NCI-H2081 (cell line): ENCODE measurements at regions not wholly inside any gene's neighbourhood (a gene's known extent, or its start where the extent isn't known, plus 50 kb on each side); places are given as distances from the start of the nearest gene placed in this dataset.
A peak's percentile ranks its signal among the peaks of the same experiment; 100 is the strongest.
"Not testable (repeated sequence)": the region's sequence is repeated elsewhere in the genome, so short reads cannot be mapped to it uniquely, and the experiment has no call there.

Source experiments
- DNase-seq, 2 experiments: peaks; one replicate each; lab custom pipeline; 2025; lab: John Stamatoyannopoulos, UW

DNA sequence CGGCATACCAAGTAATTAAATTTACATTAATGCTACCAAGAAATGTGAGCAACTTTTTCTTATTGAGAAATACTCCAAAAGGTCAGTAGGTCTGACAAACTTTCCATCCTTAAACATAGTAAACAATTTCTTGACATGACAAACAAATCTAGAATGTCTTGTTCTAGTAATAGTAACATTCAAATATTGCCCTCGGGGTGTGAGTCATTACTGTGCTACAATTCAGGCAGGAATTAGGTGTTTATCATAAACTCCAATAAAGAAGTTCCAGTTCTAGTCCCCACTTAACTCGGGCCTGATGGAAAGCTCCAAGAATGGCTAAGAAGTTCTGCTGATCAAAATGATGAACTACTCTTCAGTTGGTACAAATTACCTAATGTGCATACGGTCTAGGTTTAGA, 235.6 kb upstream of the TUSC1 start:
- DNase-seq = no peak

DNA sequence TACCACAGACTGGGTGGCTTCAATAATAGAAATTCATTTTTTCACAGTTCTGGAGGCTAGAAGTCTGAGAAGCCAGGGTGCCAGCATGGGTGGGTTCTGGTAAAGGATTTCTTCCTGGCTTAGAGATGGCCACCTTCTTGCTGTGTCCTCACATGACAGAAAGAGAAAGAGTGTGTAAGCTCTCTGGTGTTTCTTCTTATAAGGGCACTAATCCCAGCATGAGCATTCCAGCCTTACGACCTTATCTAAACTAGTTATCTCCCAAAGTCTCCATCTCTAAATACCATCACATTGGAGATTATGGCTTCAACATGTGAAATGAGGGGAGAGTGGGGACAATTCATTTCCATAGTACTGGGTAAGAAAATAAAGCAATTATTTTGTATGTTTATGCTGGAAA, 226.5 kb upstream of the TUSC1 start:
- DNase-seq = no peak

DNA sequence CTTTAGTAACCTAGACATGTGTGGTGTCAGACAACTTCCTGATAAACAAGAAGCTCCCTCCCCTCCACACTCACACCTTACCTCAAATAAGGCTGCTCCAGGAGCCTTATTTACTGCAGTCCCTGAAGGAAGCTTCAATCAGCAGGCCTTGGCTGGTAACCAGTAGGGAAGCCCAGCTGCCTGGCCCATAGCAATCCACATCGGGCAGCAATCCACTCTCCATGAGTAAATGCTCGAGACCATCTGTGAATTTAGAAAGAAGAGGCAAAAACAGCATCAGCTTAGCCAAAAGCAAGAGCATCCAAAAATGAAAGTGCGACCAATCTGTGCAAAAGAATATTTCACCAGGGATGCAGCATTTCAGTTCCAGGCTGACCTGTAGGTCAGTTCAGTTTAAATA, 213.3 kb upstream of the TUSC1 start:
- DNase-seq = no peak

DNA sequence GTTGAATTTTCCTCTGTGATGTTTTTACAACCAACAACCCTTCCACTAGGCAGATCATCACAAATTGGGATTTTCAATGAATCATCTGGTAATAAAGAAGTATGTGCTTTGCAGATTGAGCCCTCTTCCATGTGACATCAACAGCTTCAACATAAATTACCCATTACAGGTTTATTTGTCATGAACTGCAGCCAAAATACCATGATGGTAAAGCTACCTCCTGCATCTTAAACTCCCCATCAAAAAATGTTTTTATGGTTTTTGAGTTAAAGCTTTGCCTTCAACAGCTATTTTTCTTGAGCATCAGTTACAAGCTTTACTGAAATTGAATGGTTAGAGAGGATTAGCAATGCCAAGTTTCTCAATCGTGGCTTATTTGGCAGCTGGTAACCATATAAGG, 211.4 kb upstream of the TUSC1 start:
- DNase-seq = no peak

DNA sequence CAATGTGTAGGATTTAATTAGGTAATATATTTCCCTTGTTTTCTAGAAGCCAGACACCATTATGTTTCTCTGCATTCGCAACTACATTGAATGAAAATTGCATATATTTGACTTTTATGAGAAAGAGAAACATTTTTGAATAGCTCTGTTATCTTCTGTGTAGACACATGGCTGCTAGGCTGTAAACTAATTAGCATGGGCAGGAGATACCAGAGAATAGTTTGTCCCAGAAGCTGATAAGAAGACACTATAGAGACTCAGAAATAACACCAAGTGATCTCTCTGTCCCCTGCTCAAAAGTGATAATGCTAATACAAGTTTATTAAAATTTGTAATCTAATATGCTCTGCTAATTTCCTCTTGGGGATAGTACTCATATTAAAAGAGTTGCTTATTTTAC, 198.0 kb upstream of the TUSC1 start:
- DNase-seq = no peak

DNA sequence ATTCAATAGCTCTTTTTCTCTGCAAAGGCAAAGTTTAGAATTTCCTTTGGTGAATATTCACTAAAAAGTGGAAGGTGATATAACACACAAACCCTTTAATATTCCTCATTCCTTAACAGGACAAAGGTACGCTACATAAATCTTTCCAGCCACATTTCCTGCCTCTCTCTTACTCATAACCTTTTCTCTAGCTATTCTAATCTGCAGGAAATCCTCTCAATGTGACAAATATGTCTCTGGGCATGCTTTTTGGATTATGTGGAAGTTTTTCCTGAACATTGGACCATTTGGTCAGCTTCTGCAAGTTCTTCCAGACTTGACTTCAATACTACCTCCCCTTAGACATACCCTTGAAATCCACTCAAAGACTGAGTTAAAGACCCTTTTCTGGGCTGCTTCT, 186.3 kb upstream of the TUSC1 start:
- no peak for DNase-seq

DNA sequence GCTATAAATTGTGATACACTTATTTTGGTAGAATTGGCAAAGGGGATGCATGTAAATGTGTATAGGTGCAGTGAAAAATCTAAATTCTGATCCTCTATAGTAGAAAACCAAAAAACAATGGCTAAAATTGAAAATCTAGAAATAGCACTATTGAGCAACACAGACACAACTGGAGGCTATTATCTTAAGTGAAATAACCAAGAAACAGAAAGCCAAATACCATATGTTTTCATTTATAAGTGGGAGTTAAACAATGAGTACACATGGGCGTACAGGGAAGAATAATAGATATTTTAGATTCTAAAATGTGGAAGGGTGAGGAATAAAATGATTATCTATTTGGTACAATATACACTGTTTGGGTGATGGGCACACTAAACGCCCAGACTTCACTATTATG, 183.2 kb upstream of the TUSC1 start:
- no peak for DNase-seq

DNA sequence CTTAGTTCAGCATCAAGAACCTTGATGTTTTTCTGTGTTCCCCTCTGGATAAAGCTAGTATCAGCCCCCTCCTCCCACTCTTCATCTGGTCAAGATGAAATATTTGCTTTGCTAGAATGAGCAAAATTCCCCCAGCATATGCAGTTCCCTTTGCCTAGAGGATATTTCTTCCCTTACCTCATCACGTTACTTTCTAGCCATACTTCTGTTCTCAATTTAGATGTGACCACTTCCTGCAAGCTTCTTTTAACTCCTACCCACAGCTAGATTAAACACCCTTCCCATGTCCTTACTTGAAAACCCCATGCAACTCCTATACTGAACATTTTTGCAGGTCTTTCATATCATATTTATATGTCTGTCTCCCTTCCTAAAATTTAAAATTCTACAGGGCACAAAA, 178.9 kb upstream of the TUSC1 start:
- no peak for DNase-seq

DNA sequence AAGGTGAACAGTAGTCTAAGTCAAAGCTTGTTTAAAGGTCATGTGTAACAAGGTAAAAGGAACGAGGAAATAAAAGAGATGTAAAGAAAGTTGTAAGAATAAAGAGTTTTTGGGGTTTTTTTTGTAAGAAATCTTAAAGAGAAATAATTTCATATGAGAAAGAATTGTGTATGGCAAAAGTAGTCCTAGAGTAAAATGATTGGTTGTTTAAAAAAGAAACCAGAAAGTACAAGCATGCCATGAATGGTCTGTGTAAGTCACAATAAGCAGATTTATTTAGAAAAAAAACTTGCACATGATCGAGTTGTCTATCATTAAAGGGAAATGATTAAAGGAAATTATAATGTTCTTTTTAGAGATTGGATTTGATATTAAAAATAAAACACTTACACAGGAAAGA, 172.6 kb upstream of the TUSC1 start:
- no peak for DNase-seq

DNA sequence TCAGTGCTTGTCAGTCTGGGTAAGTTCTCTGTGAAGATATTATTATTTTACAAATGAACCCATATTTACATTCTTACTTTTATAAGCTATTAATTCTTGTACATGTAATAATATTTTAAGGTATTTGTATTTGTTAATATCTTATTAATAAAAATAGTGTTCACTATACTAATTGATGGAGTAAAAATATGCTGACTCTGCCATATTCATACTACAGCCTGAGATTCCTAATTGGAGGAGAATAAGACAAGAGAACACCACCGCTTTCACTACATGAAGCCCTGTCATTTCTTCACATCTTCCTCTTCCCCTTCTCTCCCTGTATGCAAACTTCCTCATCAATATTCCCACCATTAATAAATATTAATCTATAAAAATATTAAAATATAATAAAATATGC, 167.6 kb upstream of the TUSC1 start:
- DNase-seq = no peak

DNA sequence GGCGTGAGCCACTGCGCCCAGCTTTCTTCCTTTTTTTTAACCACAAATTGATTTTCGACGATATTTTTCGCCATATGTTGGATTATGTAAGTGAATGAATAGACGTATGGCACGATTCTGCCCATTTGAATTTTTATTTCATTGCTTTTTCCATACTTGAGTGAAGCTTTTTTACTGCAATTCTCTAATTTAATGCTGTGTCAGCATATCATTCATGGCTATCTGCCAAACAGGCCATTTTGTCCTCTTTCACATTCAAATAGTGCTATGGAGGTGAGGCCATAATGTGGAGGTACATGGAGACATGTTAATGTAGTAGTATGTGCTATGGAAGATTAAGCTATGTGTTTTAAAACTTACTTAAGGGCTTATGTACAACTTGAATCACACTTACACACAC, 152.1 kb upstream of the TUSC1 start:
- DNase-seq = no peak

DNA sequence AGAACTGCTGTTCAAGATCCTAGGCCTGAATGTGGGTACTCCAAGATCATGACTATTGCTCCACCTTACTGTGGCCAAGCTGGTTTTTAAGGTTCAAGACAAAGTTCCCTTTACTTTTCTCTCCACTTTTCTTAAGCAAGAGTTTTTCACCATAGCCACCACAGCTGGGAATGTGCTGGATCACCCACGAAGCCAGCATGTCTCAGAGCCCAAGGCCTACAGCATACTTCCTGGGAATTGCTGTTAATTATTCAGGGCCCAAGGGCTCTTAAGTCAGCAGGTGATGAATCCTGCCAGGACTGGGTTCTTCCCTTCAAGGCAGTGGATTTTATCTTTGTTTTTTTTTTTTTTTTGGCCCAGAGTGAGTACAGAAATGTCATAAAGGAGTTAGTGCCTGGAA, 149.4 kb upstream of the TUSC1 start:
- no peak for DNase-seq

DNA sequence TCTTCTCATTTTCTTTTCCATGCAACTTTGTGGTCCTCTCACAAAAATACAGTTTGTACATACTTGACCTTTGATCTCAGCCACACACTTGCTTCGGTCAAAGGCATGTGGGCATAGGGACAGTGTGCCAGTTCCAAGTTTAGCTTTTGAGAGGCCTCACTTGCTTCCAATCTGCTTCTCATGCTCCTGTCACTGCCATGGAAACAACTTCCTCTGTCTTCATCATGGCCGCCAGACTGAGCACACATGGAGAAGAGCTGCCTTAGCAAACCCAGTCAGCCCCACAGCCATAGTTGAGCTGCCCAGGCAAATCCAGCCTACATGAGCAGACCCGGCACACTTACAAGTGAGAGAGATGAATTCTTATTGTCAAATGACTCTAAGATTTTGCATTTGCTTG, 138.2 kb upstream of the TUSC1 start:
- DNase-seq = no peak

DNA sequence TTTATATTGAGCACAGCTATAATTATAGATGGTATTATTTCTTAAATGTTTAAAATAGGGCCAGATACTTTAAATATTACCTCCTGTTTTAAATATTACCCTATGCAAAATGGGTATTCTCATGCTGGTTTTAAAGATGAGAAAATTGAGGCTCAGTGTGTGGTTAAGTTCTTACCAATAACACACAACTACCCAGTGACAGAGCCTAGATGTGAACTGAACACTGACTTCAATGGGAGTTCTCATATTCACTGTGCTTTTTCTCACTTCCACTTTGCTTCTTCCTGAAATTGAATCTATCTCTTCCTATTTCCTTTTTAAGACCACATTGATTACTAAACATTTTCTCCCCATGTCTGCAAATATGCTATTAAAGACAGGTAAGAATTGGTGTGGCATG, 135.8 kb upstream of the TUSC1 start:
- DNase-seq = no peak

DNA sequence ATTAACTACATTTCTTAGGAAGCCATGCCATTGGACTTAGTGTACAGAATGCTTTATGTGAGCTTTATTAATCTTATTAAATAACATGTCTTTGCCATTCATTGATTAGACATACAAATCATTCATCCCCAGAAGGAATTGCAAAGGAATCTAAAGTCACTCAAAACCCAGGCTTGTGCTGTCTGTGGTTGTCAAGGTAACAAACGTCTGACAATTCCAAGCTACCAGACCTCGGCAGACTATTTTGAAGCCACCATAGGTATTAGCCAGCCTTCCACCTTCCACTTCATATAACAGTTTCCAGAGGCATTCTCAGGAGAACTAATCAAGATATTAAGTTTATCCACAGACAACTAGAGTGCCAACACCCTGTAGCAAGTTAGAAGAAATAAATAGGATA, 135.2 kb upstream of the TUSC1 start:
- no peak for DNase-seq

DNA sequence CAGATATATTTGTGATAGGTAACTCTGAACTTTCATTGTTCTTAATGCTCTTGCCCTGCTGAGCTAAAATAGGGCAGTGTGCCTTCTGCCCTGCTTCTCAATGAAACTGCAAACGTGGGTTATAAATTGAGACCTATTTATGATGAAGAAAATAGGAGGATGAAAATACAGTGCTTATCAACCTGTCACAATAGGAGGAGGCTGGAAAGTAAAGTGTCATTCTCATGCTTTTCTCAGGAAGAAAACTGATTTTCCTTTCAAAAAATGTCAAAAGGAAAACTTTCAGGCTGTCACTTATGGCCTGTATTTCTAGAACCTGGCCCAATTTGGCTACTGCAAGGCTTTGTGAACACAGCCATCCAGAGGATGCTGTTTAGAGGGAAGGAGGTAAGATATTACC, 130.3 kb upstream of the TUSC1 start:
- no peak for DNase-seq

DNA sequence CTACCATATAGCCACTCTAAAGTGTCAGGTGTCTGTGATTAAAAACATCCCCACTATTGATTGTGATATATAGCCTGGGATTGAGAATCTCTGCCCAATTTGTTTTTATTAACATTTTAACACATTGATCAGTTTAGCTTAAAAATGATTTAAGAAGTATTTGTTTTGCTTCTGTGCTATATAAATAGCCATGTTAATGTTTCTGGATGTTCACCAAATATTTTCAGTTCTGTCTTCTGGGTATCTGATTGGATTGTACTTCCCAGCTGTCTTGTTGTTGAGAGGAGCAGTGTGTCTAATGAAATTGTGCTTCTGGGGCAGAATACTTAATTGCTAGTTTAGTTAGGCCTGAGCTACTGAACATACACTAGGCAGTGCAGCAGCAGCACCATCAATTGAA, 126.6 kb upstream of the TUSC1 start:
- no peak for DNase-seq

DNA sequence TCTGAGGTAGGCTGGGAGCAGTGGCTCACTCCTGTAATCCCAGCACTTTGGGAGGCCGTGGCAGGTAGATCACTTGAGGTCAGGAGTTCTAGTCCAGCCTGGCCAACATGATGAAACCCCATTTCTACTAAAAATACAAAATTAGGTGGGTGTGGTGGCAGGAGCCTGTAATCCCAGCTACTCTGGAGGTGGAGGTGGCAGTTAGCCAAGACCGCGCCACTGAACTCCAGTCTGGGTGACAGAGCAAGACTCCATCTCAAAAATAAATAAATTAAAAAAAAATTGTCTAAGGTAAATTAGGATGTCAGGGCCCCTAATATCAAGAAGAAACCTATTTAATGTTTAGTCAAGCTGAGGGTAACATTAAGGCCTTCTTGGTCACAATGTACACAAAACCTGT, 123.7 kb upstream of the TUSC1 start:
- DNase-seq = not testable (repeated sequence)

DNA sequence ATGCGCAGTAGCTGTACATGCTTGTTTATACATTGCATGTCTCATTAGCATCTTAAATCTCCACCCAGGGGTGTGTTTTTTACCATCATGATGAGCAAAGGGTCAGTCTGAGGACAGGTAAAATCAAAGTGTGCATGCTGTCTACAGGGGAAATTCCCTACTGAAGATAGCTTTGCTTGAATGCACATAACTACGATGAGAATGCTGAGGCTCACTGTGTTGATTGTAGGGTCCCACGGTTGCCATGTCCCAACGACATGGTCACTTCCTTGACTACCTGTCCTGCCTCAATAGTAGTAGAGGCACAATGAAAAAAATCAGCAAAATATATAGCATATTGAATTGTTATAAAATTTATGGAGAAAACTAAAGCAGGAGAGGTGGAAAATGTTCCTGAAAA, 95.6 kb upstream of the TUSC1 start:
- no peak for DNase-seq

DNA sequence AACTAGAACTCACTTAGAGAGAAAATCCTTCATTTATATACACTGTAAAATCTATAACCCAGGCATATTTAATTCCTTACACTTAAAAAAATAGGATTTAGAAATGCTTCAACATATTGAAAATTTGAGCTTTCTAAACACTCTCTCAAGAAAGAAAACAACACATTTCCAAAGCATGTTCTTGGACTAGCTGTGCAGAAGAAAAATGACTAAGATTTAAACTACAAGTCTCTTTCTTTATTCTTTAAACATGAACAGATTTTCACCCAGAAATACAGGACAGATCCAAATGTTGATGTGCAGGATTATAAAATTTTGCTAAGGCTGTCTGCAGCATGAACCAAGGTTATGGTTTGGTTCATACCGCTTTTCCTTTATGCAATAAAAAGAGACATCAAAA, 77.7 kb upstream of the TUSC1 start:
- no peak for DNase-seq

DNA sequence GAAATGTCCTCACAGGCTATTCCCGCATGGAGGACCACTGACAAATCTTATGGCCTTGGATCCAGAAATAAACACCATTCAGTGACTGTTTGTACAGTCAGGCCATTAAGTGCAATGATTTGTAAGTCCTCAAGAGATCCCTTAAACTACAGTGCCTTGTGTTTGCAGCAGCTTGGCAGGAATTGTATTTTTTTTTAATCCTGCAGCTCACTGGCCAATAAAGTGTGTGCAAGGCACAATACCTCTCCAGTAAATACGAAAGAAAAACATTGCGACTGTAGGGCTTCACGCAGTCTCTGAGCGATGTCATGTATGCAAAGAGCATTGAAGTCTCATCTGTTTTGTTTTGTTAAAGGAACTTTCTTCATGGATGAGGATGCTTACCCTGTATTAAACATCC, 74.2 kb upstream of the TUSC1 start:
- DNase-seq = peak in 1 of 2 experiments; percentile 16

DNA sequence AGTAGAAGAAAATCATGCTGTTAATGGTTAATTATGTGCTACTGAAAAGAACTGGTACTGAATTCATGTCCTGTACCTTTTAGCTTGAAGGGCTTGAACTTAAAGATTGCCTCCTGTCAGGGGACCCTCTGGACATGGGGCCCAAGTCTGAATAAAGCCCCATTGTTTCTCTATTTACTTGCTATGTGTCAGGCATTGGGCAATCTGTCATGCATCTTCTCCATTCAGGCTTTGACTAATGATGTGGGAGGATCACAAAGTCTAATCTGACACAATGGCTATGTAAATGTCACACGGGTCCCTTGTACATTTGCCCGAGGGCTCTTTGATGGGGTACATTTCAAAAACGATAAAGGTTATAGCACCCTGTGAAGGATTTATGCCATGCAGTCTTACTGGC, 64.0 kb upstream of the TUSC1 start:
- DNase-seq = peak; percentile 86 to 97

DNA sequence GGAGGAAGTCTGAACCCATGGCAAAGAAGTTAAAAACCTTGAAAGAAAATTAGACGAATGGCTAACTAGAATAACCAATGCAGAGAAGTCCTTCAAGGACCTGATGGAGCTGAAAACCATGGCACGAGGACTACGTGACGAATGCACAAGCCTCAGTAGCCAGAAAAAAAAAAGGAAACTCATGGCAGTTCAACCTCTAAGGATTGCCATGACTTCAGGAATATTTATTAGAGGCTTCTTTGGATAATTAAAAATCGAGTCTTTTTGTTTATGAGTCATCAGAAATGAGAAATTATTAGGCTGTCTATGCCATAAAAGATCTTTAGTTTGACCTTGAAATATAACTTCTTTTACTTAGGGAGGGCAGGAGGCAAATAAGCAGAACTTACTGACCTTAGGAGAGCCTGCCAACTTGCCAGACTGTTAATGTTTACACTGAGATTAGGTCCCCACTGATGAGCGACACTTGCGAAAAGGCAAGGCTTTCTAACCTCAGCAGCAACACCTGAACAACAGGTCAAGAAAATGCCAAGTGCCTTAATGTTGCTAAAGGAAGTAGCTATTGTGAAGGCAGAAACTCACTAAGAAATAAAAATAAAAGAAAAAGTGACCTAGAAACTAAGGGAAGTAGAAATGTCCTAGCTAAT, 55.2 kb upstream of the TUSC1 start:
- no peak for DNase-seq

DNA sequence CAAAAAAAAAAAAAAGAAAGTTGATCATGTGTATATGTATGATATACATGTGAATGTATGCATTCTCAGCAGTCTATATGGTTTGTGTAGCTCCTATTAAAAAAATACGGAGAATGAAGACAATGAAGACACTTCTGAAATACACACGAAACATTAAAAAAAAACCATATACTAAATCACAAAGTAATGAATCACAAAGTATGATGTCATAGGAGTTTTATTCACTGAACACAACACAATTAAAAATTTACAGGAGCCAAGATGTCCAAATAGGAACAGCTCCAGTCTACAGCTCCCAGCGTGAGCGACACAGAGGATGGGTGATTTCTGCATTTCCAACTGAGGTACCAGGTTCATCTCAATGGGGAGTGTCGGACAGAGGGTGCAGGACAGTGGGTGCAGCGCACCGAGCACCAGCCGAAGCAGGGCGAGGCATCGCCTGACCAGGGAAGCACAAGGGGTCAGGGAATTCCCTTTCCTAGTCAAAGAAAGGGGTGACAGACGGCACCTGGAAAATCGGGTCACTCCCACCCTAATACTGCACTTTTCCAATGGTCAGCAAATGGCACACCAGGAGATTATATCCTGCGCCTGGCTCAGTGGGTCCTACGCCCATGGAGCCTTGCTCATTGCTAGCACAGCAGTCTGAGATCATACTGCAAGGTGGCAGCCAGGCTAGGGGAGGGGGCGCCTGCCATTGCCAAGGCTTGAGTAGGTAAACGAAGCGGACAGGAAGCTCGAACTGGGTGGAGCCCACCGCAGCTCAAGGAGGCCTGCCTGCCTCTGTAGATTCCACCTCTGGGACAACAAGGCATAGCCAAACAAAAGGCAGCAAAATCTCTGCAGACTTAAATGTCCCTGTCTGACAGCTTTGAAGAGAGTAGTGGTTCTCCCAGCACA, 53.9 kb upstream of the TUSC1 start:
- not testable (repeated sequence) for DNase-seq
